ENCODE measurements at regions not wholly inside any gene's neighbourhood (a gene's known extent, or its start where the extent isn't known, plus 50 kb on each side); places are given as distances from the start of the nearest gene placed in this dataset.

GRCh38 chr9:24391095-24391494, 154.6 kb downstream of the IZUMO3 start:
- Mint-ChIP-seq H3K9me3 (no peaks in the 10 kb centered on the region), H3K4me1 (ENCODE audit: unreplicated experiment) (no peaks in the 10 kb centered on the region), H3K27ac (no peak overlapping the region), H3K36me3 (no peaks in the 10 kb centered on the region), H3K4me3 (no peak overlapping the region), H3K27me3 (no peaks in the 10 kb centered on the region)
- DNase-seq (ENCODE audit: extremely low spot score, unreplicated experiment): no peak
- TF ChIP-seq CTCF (conservative IDR thresholded peaks at IDR 0.05): no peak

GRCh38 chr9:24385077-24385476, 160.6 kb downstream of the IZUMO3 start:
- Mint-ChIP-seq H3K9me3 (no peaks in the 10 kb centered on the region), H3K4me1 (ENCODE audit: unreplicated experiment) (no peaks in the 10 kb centered on the region), H3K27ac (no peak overlapping the region), H3K36me3 (no peaks in the 10 kb centered on the region), H3K27me3 (no peaks in the 10 kb centered on the region), H3K4me3 (no peak overlapping the region)
- no peak for DNase-seq (ENCODE audit: extremely low spot score, unreplicated experiment)
- no peak for TF ChIP-seq CTCF (conservative IDR thresholded peaks at IDR 0.05)

GRCh38 chr9:24382566-24382965, 163.1 kb downstream of the IZUMO3 start:
- no peaks in the 10 kb centered on the region for H3K9me3 Mint-ChIP-seq
- no peak overlapping the region for H3K27ac Mint-ChIP-seq
- no peaks in the 10 kb centered on the region for H3K36me3 Mint-ChIP-seq
- H3K4me3 Mint-ChIP-seq: no peak overlapping the region
- H3K4me1 Mint-ChIP-seq (ENCODE audit: unreplicated experiment): no peaks in the 10 kb centered on the region
- H3K27me3 Mint-ChIP-seq: no peaks in the 10 kb centered on the region
- DNase-seq (ENCODE audit: extremely low spot score, unreplicated experiment): no peak
- no peak for TF ChIP-seq CTCF (conservative IDR thresholded peaks at IDR 0.05)

GRCh38 chr9:24381205-24381604, 164.5 kb downstream of the IZUMO3 start:
- no peak overlapping the region for H3K4me3 Mint-ChIP-seq
- no peak for TF ChIP-seq CTCF (conservative IDR thresholded peaks at IDR 0.05)
- no peaks in the 10 kb centered on the region for H3K4me1 Mint-ChIP-seq (ENCODE audit: unreplicated experiment)
- no peak overlapping the region for H3K27ac Mint-ChIP-seq
- H3K9me3 Mint-ChIP-seq: no peaks in the 10 kb centered on the region
- DNase-seq (ENCODE audit: extremely low spot score, unreplicated experiment): no peak
- H3K27me3 Mint-ChIP-seq: no peaks in the 10 kb centered on the region
- H3K36me3 Mint-ChIP-seq: no peaks in the 10 kb centered on the region

GRCh38 chr9:24359046-24359445, 186.7 kb downstream of the IZUMO3 start:
- Mint-ChIP-seq H3K4me3 (no peak overlapping the region), H3K9me3 (peaks cover 18% of the 10 kb centered on the region), H3K27me3 (no peaks in the 10 kb centered on the region), H3K27ac (no peak overlapping the region), H3K36me3 (no peaks in the 10 kb centered on the region), H3K4me1 (ENCODE audit: unreplicated experiment) (no peaks in the 10 kb centered on the region)
- TF ChIP-seq CTCF (conservative IDR thresholded peaks at IDR 0.05): no peak
- DNase-seq (ENCODE audit: extremely low spot score, unreplicated experiment): no peak

GRCh38 chr9:24351973-24352372, 193.7 kb downstream of the IZUMO3 start:
- no peak overlapping the region for H3K4me3 Mint-ChIP-seq
- H3K27me3 Mint-ChIP-seq: no peaks in the 10 kb centered on the region
- no peak overlapping the region for H3K27ac Mint-ChIP-seq
- H3K9me3 Mint-ChIP-seq: peaks cover 13% of the 10 kb centered on the region
- no peak for DNase-seq (ENCODE audit: extremely low spot score, unreplicated experiment)
- H3K4me1 Mint-ChIP-seq (ENCODE audit: unreplicated experiment): no peaks in the 10 kb centered on the region
- no peaks in the 10 kb centered on the region for H3K36me3 Mint-ChIP-seq
- TF ChIP-seq CTCF (conservative IDR thresholded peaks at IDR 0.05): no peak

All from type B pancreatic cell (in vitro differentiated cells).